SH-SY5Y (cell line): ENCODE measurements at regions not wholly inside any gene's neighbourhood (a gene's known extent, or its start where the extent isn't known, plus 50 kb on each side); places are given as distances from the start of the nearest gene placed in this dataset.

Experiments used
- GATA2 ChIP-seq: IDR thresholded peaks from 2 replicates; pipeline ENCODE4 v1.6.1; 2011; ENCODE audit warnings: mild to moderate bottlenecking, low read depth, low read length
- GATA3 ChIP-seq: IDR thresholded peaks from 2 replicates; pipeline ENCODE4 v1.6.1; 2011; ENCODE audit warnings: low read depth, mild to moderate bottlenecking, low read length, moderate library complexity

DNA sequence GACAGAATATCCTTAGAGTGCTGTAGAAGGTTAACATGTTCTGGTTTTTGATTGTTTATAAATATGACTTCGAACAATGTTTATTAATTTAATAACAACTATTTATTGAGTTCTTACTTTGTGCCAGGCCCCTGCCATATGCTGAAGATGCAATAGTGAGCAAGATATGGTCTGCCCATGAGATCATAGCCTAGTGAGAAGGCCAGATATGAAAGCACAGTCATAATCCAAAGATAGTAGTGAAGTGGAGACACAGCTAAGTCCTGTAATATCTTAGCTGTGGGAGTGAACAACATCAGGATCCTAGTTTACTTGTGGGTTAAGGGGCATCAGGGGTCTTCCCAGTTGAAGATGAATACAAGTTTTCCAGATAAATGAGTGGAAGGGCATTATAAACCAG, 189.4 kb upstream of the FBXO33 start:
- no peak for TF ChIP-seq GATA2
- TF ChIP-seq GATA3 = no peak
